Stomach (tissue), 8 donors: ENCODE measurements at regions not wholly inside any gene's neighbourhood (a gene's known extent, or its start where the extent isn't known, plus 50 kb on each side); places are given as distances from the start of the nearest gene placed in this dataset.

Experiments
- DNase-seq, 2 donors: peaks; one replicate each; pipeline versions ENCODE4 v3.0.0 to v3.0.0-alpha.2; 2013 to 2019
- H3K27ac ChIP-seq, 5 donors: fragments of 200-600 bp in 4 of 5; sonication (generic) in 4 of 5; one replicate each; pipeline ENCODE4 v1.5.1; 2013 to 2019; ENCODE audit warnings: mild to moderate bottlenecking in 1 of 5, moderate library complexity in 1 of 5
- H3K27me3 ChIP-seq, 3 donors: fragments of 200-600 bp; sonication (generic); one replicate each; pipeline ENCODE4 v1.5.1; 2017 to 2019; ENCODE audit warnings: mixed run types in 1 of 3
- H3K36me3 ChIP-seq, 4 donors: fragments of 200-600 bp; sonication (generic); 1 replicate in 3 of 4; 2 replicates in 1 of 4; pipeline ENCODE4 v1.5.1; 2016 to 2019
- H3K4me1 ChIP-seq, 4 donors: fragments of 200-600 bp; sonication (generic); one replicate each; pipeline ENCODE4 v1.5.1; 2016 to 2019
- H3K4me3 ChIP-seq, 4 donors: fragments of 200-600 bp; sonication (generic) in 3 of 4; one replicate each; pipeline ENCODE4 v1.5.1; 2016 to 2019; ENCODE audit warnings: mild to moderate bottlenecking in 1 of 4
- H3K9me3 ChIP-seq, 4 donors: fragments of 200-600 bp; sonication (generic); one replicate each; pipeline ENCODE4 v1.5.1; 2016 to 2019
- CTCF ChIP-seq, 7 experiments: fragments of 450-650 bp in 4 of 7; fragments of 200-600 bp in 3 of 7; sonication (generic) in 3 of 7; IDR thresholded peaks; one replicate each; pipeline ENCODE4 v1.5.1; 2016 to 2019; ENCODE audit warnings: antibody characterized with exemption in 7 of 7, control low read depth in 2 of 7, mild to moderate bottlenecking in 1 of 7
- EP300 ChIP-seq: sonication (generic); formaldehyde crosslinking; IDR thresholded peaks from one replicate; pipeline ENCODE4 v1.6.1; 2017; ENCODE audit warnings: antibody characterized with exemption
- POLR2A ChIP-seq, 4 donors: fragments of 450-650 bp; IDR thresholded peaks; one replicate each; pipeline ENCODE4 v1.6.1; 2016; ENCODE audit warnings: antibody characterized with exemption in 4 of 4, control low read depth in 2 of 4, mild to moderate bottlenecking in 1 of 4, moderate library complexity in 1 of 4
- POLR2AphosphoS5 ChIP-seq, 3 donors: sonication (generic); formaldehyde crosslinking; IDR thresholded peaks; one replicate each; pipeline ENCODE4 v1.6.1; 2016; ENCODE audit warnings: antibody characterized with exemption in 3 of 3
- WGBS, 5 donors: extraction: QIAGEN DNeasy Blood & Tissue Kit in 3 of 5; methylation state at CpG; one replicate each; pipeline versions ENCODE4 v1.1.5 to v1.1.7; 2013 to 2018; 5-methylcytosine and 5-hydroxymethylcytosine counted together
- intact Hi-C: fragments of 100-400 bp; cut with DNase I; formaldehyde crosslinking; loops from one replicate; pipeline ENCODE4 v1.15.1; 2023; ENCODE audit warnings: low total_unique reads
- donor health status: healthy with polysubstance abuse.
- donor health status: Bipolar disorder and iron deficiency.
- donor health status: healthy.

- TF ChIP-seq POLR2AphosphoS5 (IDR thresholded peaks at IDR 0.05) (no peak), EP300 (no peak), POLR2A (IDR thresholded peaks at IDR 0.05) (no peak)
- H3K27ac ChIP-seq = no peak overlapping the region
- H3K4me1 ChIP-seq = peaks cover 0 to 23% (median 12%) of the 10 kb centered on the region in 4 donors
- H3K4me3 ChIP-seq = no peak overlapping the region
- H3K9me3 ChIP-seq = no peaks in the 10 kb centered on the region
- intact Hi-C loops = no loop called here
- no peaks in the 10 kb centered on the region for H3K27me3 ChIP-seq
- no peaks in the 10 kb centered on the region for H3K36me3 ChIP-seq
- 88 to 97% (median 94%) methylated on average over 1 of the region's 1 CpG for WGBS, 5 donors
- DNase-seq = no peak
Measured at GRCh38 chr7:115132096-115132495, 210.2 kb downstream of the MDFIC start.

GRCh38 chr7:115128154-115128553 lies 206.3 kb downstream of the MDFIC start:
- H3K27me3 ChIP-seq = no peaks in the 10 kb centered on the region
- peaks cover 0 to 4% (median 0%) of the 10 kb centered on the region in 4 donors for H3K4me1 ChIP-seq
- intact Hi-C loops = no loop called here
- H3K9me3 ChIP-seq = no peaks in the 10 kb centered on the region
- DNase-seq = no peak
- H3K4me3 ChIP-seq = no peak overlapping the region
- H3K27ac ChIP-seq = no peak overlapping the region
- no peaks in the 10 kb centered on the region for H3K36me3 ChIP-seq
- TF ChIP-seq EP300 = no peak
- no peak for TF ChIP-seq POLR2AphosphoS5 (IDR thresholded peaks at IDR 0.05)
- no peak for TF ChIP-seq POLR2A (IDR thresholded peaks at IDR 0.05)
- TF ChIP-seq CTCF (IDR thresholded peaks at IDR 0.05) = no peak
- WGBS, 5 donors = 55 to 82% (median 65%) methylated on average over 2 of the region's 2 CpGs

GRCh38 chr7:115127399-115128021 lies 205.6 kb downstream of the MDFIC start:
- no peaks in the 10 kb centered on the region for H3K27me3 ChIP-seq

GRCh38 chr7:115125750-115126149 lies 203.9 kb downstream of the MDFIC start:
- Histone ChIP-seq H3K27me3 (no peaks in the 10 kb centered on the region), H3K4me1 (peaks cover 0 to 5% (median 2%) of the 10 kb centered on the region in 4 donors), H3K27ac (no peak overlapping the region), H3K9me3 (no peaks in the 10 kb centered on the region), H3K4me3 (no peak overlapping the region), H3K36me3 (no peaks in the 10 kb centered on the region)
- TF ChIP-seq POLR2AphosphoS5 (IDR thresholded peaks at IDR 0.05) (no peak), CTCF (IDR thresholded peaks at IDR 0.05) (no peak), EP300 (no peak), POLR2A (IDR thresholded peaks at IDR 0.05) (no peak)
- intact Hi-C loops = no loop called here
- no peak for DNase-seq

More at GRCh38 chr7:115127399-115128021, 205.6 kb downstream of the MDFIC start:
- TF ChIP-seq EP300 (no peak), POLR2A (IDR thresholded peaks at IDR 0.05) (no peak), POLR2AphosphoS5 (IDR thresholded peaks at IDR 0.05) (no peak), CTCF (IDR thresholded peaks at IDR 0.05) (no peak)
- DNase-seq = no peak
- H3K4me1 ChIP-seq = peaks cover 0 to 4% (median under 1%) of the 10 kb centered on the region in 4 donors
- 58 to 72% (median 61%) methylated on average over 5 of the region's 5 CpGs for WGBS, 5 donors
- intact Hi-C loops = no loop called here
- H3K27ac ChIP-seq = no peak overlapping the region
- no peaks in the 10 kb centered on the region for H3K36me3 ChIP-seq
- no peaks in the 10 kb centered on the region for H3K9me3 ChIP-seq
- H3K4me3 ChIP-seq = no peak overlapping the region

GRCh38 chr7:115125312-115125711 lies 203.4 kb downstream of the MDFIC start:
- TF ChIP-seq CTCF (IDR thresholded peaks at IDR 0.05) (no peak), POLR2AphosphoS5 (IDR thresholded peaks at IDR 0.05) (no peak), POLR2A (IDR thresholded peaks at IDR 0.05) (no peak), EP300 (no peak)
- intact Hi-C loops = no loop called here
- Histone ChIP-seq H3K4me1 (peaks cover 0 to 5% (median 2%) of the 10 kb centered on the region in 4 donors), H3K36me3 (no peaks in the 10 kb centered on the region), H3K27me3 (no peaks in the 10 kb centered on the region), H3K27ac (no peak overlapping the region), H3K4me3 (no peak overlapping the region), H3K9me3 (no peaks in the 10 kb centered on the region)
- DNase-seq = no peak
- WGBS, 5 donors = 57 to 90% (median 63%) methylated on average over 3 of the region's 3 CpGs
